Activated T-cell treated with anti-CD3 and anti-CD28 coated beads for 1 hour (primary cell): ENCODE measurements at regions not wholly inside any gene's neighbourhood (a gene's known extent, or its start where the extent isn't known, plus 50 kb on each side); places are given as distances from the start of the nearest gene placed in this dataset.
"Not testable (repeated sequence)": the region's sequence is repeated elsewhere in the genome, so short reads cannot be mapped to it uniquely, and the experiment has no call there.

Experiments
- DNase-seq: peaks from one replicate; pipeline ENCODE4 v3.0.0-alpha.2; 2020; ENCODE audit warnings: low read depth

DNA sequence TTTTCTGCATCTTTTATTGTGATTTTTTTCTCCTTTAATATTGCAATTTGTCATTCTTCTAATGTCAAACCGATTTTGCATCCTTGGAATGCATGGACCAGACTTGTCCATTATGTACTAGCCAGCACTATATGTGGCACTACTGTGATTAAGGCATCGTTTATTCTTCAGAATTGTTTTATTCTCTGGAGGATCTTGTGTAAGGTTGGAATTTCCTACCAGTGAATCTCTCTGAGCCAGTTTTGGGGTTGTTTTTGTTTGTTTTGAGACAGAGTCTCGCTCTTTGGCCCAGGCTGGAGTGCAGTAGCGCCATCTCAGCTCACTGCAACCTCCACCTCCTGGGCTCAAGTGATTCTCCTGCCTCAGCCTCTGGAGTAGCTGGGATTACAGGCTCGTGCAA lies 58.5 kb downstream of the IGLL5 start:
- no peak for DNase-seq

DNA sequence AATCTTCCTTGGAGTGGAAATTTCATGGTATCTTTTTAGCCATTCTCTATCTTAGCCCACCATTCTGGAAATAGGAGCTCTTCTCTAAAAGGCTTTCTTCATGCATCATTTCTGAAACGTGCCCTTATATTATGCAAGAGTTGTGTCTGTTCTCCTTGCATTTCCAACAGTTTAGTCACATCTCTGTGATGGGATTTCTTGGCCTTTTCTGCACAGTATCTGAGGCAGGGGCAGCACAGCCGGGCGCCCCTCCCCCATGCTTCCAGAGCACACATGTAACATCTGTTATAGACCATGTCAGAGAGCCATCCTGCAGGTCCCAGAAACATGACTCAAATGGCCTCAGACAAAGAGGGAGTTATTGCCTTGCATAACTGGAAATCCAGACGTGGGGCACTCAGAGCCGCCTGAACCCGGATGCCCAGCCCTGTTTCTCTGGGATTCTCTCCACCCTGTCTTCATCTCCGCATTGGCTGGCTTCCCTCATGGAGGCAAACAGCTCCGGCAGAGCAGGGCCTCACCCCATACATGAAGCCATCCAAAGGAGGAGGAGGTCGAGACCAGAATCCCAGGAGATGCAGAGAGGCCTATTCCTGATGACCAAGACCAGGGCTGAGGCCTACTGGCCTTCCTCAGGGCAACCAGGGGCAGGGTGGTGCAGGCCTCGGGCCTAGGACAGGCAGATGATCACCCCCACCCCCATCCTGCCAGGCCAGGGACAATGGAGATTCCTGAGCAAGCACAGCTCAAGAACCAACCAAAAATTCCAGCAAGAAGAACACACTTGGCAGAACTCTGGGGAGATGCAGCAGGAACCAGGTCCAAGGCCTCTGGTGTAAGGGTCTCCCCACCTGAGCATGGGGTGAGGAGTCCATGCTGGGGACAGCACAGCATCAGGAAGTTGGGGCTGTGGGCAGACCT lies 61.3 kb downstream of the IGLL5 start:
- DNase-seq = no peak

DNA sequence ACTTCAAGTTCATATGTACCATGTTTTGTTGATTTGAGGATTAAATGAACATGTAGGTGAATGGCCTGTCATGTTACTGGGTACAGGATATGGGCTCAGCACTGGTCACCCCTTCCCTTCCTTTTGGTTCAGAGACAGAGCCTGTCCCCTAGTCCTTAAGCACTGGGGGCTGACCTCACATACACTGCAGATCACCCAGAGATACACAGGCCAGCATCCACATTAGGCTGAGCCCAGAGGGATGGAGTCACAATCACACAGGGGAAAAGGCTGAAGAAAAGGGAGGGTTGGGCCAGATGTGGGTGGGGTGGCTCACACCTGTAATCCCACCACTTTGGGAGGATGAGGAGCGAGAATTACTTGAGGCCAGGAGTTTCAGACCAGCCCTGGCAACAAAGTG lies 62.3 kb downstream of the IGLL5 start:
- no peak for DNase-seq

DNA sequence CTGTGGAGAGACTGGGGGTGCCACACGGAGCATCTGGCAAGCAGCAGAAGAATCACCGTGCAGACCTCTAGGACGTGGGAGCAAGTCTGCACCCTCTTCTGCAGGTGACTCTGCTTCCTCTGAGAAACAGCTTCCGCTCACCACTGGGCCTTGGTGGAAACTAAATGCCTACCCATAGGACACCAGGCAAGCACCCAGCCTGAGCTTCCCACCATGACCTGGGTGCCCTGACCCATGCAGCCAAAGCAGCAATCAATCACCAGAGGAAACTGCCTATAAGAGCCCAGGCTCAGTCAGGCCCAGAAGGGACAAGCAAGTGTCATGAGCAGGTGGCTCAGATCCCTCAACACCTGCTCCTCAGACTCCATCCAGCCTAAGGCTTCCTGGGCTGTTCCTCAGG lies 63.4 kb downstream of the IGLL5 start:
- DNase-seq = no peak

DNA sequence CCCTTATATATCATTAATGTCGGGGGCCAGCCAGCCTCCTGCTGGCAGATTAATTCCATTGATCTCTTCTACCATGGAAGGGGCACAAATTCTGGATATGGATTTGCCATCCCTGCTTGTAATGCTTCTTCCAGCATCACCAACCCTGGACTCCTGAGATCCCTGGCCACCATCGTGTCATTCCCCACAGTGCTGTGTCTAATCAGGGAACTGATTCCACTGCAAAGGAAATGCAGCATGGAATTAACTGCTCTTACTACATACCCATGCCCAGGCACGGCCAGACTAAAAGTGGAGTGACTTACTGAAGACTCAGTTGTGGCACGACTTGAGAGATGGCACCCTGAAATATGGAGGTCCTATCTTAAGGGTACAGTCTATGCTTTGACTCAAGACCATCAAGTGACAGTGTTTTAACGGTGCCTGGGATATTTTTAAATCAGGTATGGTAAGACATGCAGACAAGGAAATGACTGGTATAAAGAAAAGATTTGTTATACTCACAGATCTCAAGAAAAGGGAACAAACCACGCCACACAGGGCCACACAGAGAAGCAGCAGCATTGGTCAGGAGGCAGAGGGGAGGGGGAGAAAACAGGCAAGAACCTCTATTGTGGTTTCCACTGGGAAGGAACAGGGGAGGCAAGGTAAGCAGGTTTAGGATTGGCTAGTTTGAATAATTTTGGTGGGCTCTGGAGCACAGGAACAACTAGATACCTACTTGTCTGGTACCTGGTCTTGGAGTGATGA lies 65.1 kb downstream of the IGLL5 start:
- no peak for DNase-seq

DNA sequence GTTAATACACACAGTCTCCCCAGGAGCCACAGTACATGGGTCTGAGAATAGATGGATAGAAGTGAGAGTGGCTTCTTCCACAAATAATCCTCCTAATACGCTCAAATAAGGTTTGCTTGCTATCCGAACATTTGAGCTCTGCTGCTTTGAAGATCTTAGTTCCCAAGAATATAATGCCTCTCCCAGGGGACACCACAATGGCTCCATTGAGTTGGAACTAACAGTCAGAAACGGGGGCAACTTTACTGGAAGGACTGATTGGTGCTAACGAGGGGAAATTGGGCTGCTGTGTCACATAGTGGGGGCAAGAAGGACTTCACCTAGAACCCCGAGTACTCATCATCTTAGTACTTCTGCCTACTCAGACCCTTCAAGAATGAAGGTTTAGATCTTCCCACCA lies 66.2 kb downstream of the IGLL5 start:
- no peak for DNase-seq

DNA sequence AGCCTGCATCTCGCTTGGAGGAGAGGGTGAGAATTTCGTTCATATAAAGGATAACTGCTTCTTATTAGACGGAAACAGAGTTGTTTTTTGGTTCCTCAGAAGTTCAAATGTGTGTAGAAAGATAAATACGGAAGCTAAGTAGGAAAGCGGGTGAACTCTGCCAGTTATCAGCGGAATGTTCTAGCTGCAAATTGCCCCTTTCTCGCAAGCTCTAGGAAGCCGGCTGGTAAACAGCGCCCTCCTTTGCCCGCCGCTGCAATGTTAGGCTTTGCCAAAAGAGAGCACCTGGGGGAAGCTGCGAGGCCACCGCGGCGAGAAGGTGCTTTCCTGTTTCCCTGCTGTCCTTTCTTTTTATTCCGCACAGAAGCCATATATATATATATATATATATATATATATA lies 67.0 kb downstream of the IGLL5 start:
- peak; percentile 18 for DNase-seq

DNA sequence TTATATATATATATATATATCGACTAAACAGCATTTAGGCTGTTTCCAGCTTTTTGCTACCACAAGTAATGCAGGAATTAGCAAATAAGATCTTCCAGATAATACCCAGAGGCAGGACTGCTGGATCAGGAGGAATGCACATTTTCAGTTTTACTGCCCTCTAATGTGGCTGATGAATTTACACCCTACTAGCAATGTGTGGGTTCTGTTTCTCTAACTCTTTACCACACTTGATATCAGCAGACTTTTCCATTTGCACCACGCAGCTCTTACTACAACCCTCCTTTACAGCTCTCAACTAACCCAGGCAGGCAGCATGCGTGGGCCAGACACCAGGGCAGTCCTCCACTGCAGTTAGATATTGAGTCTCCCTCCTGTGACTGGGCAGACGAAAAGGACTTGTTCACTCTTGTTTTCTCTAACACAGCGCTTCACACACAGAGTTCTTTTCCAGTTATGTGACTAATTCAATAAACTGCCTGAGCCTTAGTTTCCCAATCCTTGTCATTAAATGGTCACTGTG lies 67.7 kb downstream of the IGLL5 start:
- DNase-seq = no peak

DNA sequence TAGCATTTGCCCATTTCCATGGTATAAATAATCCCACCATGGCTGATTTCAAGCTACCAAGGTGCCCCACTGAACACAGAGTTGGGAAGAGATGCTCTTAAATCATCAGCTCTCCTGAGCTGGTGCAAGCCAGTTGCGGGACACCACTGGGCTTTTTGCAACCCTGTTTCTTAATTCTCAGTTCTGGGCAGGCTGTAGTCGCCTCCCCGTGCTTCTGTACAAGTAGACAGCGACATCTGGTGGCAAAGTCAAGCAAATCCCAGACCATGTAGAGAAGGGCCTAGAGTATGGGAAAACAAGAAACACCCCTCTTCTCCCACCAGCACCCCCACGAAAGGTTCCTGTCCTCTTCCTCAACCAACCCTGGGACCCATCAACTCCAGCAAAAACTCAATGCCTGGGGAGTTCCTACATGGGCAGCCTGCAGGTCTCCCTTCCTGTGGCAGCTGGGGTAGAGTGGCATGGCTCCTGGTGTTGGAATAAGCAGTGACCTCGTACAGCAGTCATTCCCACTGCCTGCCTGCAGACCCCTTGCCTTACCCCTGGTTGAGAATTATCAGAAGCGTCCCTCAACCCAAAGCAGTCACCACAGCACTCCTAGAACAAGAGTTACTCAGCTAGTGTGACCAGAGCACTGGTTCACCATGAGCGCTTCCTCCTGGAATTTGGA lies 68.4 kb downstream of the IGLL5 start:
- peak; percentile 49 for DNase-seq

DNA sequence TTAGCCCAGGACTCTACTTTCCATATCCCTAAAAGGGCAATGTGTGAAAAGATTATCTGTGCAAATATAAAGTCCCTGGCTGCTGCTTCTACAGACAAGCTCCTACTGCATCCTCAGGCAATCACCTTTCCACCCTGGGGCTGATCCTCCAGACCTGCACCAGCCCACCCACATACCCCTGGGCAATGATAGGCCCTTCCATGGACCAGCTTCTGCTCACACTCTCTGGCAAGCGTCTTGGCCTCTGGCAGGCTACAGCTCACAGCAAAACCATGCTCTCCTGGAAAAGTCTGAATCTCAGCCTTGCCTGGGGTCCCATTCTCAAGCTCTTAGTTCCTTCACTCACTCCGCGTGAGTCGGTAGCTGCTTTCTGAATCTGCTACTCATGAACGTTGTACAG lies 69.5 kb downstream of the IGLL5 start:
- no peak for DNase-seq

DNA sequence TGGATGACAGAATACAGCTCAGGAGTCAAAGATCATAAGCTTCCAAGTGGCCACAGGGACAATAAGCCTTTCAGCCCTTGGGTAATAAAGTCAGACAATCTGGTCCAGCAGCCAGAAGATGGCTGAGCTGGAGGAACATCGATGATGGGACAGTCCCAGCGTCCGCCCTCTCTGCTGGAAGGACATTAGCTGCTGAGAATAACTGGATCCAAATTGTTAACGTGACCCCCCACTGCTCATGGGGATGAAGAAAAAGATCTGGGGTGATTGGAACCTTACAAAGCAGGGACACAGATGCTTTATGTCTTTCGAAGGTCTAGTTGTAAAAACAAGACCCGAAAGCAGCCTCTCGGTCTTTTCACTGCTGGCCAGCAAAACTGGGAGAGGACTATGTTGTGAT lies 71.0 kb downstream of the IGLL5 start:
- no peak for DNase-seq

DNA sequence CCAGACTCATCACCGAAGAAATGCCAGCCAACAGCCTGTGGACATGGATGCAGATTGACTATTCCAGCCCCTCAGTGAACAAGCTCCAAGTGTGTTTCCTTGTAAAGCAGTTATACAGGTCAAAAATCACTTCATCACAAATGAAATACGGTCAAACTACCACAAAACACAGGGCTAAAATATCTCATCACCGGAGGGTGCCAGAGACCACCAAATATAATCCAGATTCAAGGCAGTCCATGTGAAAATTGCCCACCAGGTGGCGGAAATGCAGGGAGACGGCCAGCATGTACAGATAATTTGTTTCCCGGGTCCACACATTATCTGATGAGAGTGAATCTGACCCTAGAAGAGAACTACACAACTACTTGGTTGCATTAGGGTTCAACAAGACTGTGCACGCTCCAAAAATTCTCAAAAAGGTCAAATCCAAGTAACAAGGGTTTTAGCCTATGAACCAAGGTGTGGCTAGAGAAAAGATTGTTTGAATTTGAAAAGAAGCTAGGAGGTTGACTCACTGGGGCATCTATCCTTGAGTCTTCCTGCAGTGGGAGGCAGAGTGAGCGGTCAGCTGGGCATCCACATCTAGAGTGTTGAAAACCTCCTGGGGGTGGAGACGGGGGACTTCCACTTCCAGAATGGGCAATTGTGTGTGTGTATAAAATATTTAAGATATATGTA lies 71.7 kb downstream of the IGLL5 start:
- peak; percentile 64 for DNase-seq

DNA sequence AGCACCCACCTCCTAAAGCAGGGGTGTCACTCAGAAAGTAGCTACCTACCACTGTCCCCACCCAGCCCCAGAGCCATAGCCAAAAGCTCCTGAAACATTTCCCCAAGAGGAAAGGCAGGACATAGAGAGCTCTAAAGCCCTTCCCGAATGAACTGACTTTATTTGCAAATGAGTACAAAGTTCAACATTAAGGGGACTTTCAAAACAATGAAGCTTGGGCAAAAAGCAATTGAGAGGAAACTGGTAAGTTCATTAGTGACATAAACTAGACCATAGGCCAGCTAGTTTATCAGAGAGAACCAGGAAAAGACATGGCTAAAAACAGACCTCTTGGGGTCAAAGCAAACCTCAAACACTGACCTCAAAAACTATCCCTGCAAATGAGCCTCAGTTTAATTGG lies 72.7 kb downstream of the IGLL5 start:
- DNase-seq = no peak

DNA sequence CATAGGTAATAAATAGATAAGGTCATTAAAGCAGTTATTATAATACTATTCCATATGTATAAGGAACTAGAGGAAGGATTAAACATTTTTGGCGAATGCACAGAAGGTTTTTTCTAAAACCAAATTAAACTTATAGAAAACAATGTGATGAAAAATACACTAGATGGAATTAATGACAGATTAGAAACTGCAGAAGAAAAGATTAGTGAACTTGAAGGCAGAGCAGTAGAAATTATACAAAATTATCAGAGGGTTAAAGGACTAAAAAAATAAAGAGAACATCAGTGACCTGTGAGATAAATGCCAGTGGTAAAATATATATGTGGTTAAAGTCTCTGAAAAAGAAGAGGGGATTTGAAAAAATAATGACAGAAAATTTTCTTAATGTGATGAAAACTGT lies 74.0 kb downstream of the IGLL5 start:
- DNase-seq = no peak

DNA sequence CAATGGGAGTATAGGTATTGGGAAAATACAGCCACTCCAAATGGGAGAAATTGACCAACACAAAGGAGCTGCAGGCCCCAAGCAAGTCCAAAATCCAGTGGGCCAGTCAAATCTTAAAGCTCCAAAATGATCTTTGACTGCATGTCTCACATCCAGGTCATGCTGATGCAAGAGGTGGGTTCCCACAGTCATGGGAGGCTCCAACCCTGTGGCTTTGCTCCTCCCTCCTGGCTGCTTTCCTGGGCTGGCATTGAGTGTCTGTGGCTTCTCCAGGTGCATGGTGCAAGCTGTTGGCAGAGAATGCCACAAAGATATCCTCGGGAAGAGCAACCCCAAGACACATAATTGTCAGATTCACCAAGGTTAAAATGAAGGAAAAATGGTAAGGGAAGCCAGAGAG lies 80.8 kb downstream of the IGLL5 start:
- DNase-seq = no peak

DNA sequence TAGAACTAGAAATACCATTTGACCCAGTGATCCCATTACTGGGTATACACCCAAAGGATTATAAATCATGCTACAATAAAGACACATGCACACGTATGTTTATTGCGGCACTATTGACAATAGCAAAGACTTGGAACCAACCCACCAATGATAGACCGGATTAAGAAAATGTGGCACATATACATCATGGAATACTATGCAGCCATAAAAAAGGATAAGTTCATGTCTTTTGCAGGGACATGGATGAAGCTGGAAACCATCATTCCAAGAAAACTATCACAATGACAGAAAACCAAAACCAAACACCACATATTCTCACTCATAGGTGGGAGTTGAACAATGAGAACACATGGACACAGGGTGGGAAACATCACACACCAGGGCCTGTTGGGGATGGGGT lies 85.0 kb downstream of the IGLL5 start:
- not testable (repeated sequence) for DNase-seq

DNA sequence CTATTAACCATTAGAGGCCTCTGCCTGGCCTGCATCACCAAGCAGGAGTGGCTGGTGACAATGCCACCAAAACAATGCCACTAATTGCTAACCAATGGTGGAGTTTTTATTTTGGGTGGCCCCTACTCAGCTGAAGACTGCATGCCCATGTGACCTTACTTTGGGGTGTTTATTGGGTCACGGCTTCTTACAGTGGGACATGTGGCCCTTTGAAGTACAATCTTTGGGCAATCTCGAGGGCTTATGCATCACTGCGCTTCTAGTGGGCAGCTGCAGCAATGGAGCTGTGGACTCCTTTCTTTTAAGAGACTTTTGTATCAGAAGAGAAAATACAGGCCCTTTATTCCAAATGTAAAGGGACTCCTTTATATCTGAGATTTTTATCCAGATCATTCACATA lies 85.7 kb downstream of the IGLL5 start:
- DNase-seq = no peak

DNA sequence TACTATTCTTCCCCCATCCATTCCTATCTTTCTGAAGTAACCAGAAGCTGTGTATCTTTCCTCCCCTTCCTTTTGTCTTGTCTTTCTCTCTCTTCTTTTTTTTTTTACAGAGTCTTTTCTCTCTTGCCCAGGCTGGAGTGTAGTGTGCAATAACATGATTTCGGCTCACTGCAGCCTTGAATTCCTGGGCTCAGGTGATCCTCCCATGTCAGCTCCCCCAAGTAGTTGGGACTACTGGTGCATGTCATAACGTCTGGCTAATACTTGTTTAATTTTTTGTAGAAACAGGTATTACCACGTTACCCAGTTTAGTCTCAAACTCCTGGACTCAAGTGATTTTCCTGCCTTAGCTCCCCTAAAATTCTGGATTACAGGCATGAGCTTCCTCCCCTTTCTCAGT lies 86.5 kb downstream of the IGLL5 start:
- DNase-seq = no peak

DNA sequence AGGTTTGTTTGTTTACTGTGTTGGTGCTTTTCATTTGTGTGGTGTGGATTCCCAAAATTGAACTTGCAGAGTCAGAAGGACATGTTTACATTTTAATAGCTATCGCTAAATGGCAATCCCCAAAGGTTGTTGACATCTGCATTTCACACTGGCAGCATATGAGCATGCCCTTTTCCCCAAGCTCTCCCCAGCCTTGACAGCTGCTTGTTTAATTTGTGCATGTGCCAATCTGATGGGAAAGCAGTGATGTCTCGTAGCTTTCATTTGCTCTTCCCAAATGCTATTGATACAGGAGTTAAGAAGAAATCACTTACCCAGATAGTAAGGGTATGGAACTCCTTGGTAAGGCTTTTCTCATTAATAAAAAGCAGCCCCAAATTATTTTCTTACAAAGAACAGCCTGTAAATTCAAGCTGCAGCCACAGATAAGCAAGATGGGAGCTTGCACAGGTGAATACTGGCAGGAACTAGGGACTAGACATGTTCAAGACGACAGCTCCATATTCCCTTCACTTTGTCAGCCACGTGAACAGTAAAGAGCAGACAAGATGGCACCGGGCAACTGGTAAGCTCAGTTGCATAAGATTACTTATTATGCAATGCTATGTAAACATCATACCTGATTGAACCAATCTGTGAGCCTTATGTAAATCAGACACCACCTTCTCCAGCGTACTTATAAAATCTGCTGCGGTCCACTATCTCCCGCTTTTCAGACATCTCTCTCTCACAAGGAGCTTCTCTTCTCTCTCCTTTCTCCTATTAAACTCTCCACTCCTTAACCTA lies 87.4 kb downstream of the IGLL5 start:
- no peak for DNase-seq

DNA sequence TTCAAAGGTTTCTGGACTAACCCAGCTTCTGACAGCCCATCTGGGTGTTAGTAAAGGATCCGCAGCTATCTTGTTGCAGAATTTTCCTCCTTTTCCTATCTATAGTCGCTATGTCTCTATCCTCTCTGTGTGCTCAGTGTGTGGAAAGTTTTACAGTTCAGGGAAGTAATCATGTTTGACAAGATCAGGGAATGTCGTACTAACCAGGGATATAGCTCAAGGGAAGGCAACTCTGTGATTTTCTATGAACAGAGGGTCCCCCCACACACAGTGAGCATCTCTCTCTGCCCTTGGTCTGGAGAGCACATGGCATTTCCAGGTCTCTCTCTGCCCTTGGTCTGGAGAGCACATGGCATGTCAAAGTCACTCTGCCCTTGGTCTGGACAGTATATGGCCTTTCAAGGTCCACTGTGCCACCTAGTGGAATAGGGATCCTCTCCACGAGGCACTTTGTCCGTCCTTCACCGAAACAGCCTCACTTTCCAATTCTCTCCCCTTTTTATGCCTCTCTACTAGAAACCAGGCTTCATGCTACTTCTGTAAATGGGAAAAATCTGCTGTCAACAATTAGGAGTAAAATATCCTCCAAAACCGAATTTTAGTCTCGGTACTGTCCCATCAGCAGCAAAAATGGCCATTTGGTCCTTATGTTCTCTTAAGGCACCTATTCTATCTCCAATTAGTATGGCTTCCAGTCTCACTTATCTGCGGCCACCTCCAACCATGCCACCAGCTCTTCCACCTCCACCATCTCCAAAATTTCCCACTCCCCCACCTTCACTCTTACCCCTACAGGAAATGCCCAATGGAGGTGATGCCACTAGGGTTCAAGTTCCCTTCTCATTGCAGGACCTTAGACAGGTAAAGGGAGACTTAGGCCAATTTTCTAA lies 88.7 kb downstream of the IGLL5 start:
- no peak for DNase-seq
